ENCODE measurements at regions not wholly inside any gene's neighbourhood (a gene's known extent, or its start where the extent isn't known, plus 50 kb on each side); places are given as distances from the start of the nearest gene placed in this dataset.

GRCh38 chr9:85172001-85172978 is 502.8 kb downstream of the NTRK2 start:
- intact Hi-C loops (cut with micrococcal nuclease), result no loop called here
- no peak overlapping the region for H3K9ac ChIP-seq (ENCODE audit: low read length)
- TF ChIP-seq, protein P1, sequence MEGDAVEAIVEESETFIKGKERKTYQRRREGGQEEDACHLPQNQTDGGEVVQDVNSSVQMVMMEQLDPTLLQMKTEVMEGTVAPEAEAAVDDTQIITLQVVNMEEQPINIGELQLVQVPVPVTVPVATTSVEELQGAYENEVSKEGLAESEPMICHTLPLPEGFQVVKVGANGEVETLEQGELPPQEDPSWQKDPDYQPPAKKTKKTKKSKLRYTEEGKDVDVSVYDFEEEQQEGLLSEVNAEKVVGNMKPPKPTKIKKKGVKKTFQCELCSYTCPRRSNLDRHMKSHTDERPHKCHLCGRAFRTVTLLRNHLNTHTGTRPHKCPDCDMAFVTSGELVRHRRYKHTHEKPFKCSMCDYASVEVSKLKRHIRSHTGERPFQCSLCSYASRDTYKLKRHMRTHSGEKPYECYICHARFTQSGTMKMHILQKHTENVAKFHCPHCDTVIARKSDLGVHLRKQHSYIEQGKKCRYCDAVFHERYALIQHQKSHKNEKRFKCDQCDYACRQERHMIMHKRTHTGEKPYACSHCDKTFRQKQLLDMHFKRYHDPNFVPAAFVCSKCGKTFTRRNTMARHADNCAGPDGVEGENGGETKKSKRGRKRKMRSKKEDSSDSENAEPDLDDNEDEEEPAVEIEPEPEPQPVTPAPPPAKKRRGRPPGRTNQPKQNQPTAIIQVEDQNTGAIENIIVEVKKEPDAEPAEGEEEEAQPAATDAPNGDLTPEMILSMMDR (IDR thresholded peaks at IDR 0.05), result no peak
- TF ChIP-seq EZH2 (IDR thresholded peaks at IDR 0.05; ENCODE audit: borderline replicate concordance, insufficient read depth, low read depth, low read length, poor library complexity, severe bottlenecking), result no peak
- H3K9me3 ChIP-seq (ENCODE audit: control extremely low read depth in 1 of 3, control insufficient read depth in 2 of 3, insufficient read depth in 1 of 3, low read length in 2 of 3), result peaks cover 0 to 2% (median 0%) of the 10 kb centered on the region in 3 donors
- H3K79me2 ChIP-seq (ENCODE audit: control insufficient read depth, insufficient read depth, low read length), result no peaks in the 10 kb centered on the region
- no peak overlapping the region for H3K27ac Mint-ChIP-seq
- H3K4me3 Mint-ChIP-seq, result no peak overlapping the region
- H2AFZ ChIP-seq (ENCODE audit: insufficient read depth, low read depth, low read length, poor library complexity, severe bottlenecking), result no peak overlapping the region
- H4K20me1 ChIP-seq (ENCODE audit: control insufficient read depth, insufficient read depth, low read length, poor library complexity, severe bottlenecking), result no peaks in the 10 kb centered on the region
- no peak overlapping the region for H3K4me3 ChIP-seq (ENCODE audit: control extremely low read depth in 1 of 5, extremely low read depth in 1 of 5, insufficient read depth in 1 of 5, low read depth in 2 of 5, low read length in 4 of 5)
- POLR2A ChIA-PET, result no interaction called here
- no peak overlapping the region for H3K4me2 ChIP-seq (replicated peaks; ENCODE audit: low read depth, low read length, poor library complexity, severe bottlenecking)
- 69% methylated on average over 3 of the region's 7 CpGs for WGBS (ENCODE audit: insufficient coverage)
- no peaks in the 10 kb centered on the region for H3K36me3 ChIP-seq (replicated peaks in 1 of 2; ENCODE audit: control extremely low read depth in 1 of 2, control insufficient read depth in 1 of 2, extremely low read depth in 1 of 2, insufficient read depth in 2 of 2, low read length in 1 of 2)
- no peaks in the 10 kb centered on the region for H3K4me1 Mint-ChIP-seq
- no peak for ATAC-seq (ENCODE audit: low read depth)
- H3K27ac ChIP-seq (ENCODE audit: low read length in 2 of 2), result no peak overlapping the region
- no peaks in the 10 kb centered on the region for H3K9me3 Mint-ChIP-seq (ENCODE audit: insufficient read depth)
- H3K27me3 ChIP-seq (replicated peaks in 1 of 4; ENCODE audit: control extremely low read depth in 1 of 4, control insufficient read depth in 3 of 4, insufficient read depth in 4 of 4, low read length in 3 of 4), result no peaks in the 10 kb centered on the region
- CTCF ChIA-PET, result no interaction called here
- no peaks in the 10 kb centered on the region for H3K27me3 Mint-ChIP-seq
- DNase-seq, result no peak
- H3K4me1 ChIP-seq (ENCODE audit: control insufficient read depth in 2 of 2, insufficient read depth in 2 of 2, low read length in 2 of 2), result no peaks in the 10 kb centered on the region

DNA sequence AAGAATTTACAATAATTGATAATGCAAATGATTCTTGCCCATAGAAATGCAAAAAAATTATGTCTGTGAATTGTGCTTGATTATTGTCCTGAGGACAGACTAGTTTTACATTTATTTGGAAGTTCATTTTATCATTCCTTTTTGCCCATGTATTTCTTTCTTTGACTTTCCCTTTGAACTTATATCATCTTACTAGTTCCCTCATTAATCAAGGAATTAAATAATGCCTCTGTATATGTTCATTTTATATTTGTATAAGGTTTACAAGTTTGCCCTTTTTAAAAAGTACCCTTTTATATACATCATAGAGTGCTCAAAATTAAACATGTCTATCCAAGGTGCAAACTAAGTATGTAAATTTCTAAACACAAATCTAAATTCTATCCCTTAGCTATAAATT is 501.6 kb downstream of the NTRK2 start:
- Histone ChIP-seq H3K4me3 (ENCODE audit: control extremely low read depth in 1 of 5, extremely low read depth in 1 of 5, insufficient read depth in 1 of 5, low read depth in 2 of 5, low read length in 4 of 5) (no peak overlapping the region), H3K9me3 (ENCODE audit: control extremely low read depth in 1 of 3, control insufficient read depth in 2 of 3, insufficient read depth in 1 of 3, low read length in 2 of 3) (peaks cover 0 to 2% (median 0%) of the 10 kb centered on the region in 3 donors), H4K20me1 (ENCODE audit: control insufficient read depth, insufficient read depth, low read length, poor library complexity, severe bottlenecking) (no peaks in the 10 kb centered on the region), H3K4me2 (replicated peaks; ENCODE audit: low read depth, low read length, poor library complexity, severe bottlenecking) (no peak overlapping the region), H3K27me3 (replicated peaks in 1 of 4; ENCODE audit: control extremely low read depth in 1 of 4, control insufficient read depth in 3 of 4, insufficient read depth in 4 of 4, low read length in 3 of 4) (no peaks in the 10 kb centered on the region), H3K9ac (ENCODE audit: low read length) (no peak overlapping the region), H2AFZ (ENCODE audit: insufficient read depth, low read depth, low read length, poor library complexity, severe bottlenecking) (no peak overlapping the region), H3K79me2 (ENCODE audit: control insufficient read depth, insufficient read depth, low read length) (no peaks in the 10 kb centered on the region), H3K4me1 (ENCODE audit: control insufficient read depth in 2 of 2, insufficient read depth in 2 of 2, low read length in 2 of 2) (no peaks in the 10 kb centered on the region), H3K27ac (ENCODE audit: low read length in 2 of 2) (no peak overlapping the region), H3K36me3 (replicated peaks in 1 of 2; ENCODE audit: control extremely low read depth in 1 of 2, control insufficient read depth in 1 of 2, extremely low read depth in 1 of 2, insufficient read depth in 2 of 2, low read length in 1 of 2) (no peaks in the 10 kb centered on the region)
- intact Hi-C loops (cut with micrococcal nuclease), result no loop called here
- H3K27me3 Mint-ChIP-seq, result no peaks in the 10 kb centered on the region
- ChIA-PET CTCF (no interaction called here), POLR2A (no interaction called here)
- H3K4me1 Mint-ChIP-seq, result no peaks in the 10 kb centered on the region
- H3K4me3 Mint-ChIP-seq, result no peak overlapping the region
- ATAC-seq (ENCODE audit: low read depth) (no peak), DNase-seq (no peak)
- no peak for TF ChIP-seq EZH2 (IDR thresholded peaks at IDR 0.05; ENCODE audit: borderline replicate concordance, insufficient read depth, low read depth, low read length, poor library complexity, severe bottlenecking)
- TF ChIP-seq, protein P1 (IDR thresholded peaks at IDR 0.05), result no peak
- no peak overlapping the region for H3K27ac Mint-ChIP-seq
- no peaks in the 10 kb centered on the region for H3K9me3 Mint-ChIP-seq (ENCODE audit: insufficient read depth)

All from B cell (primary cell).